C4-2B (cell line): ENCODE measurements at regions not wholly inside any gene's neighbourhood (a gene's known extent, or its start where the extent isn't known, plus 50 kb on each side); places are given as distances from the start of the nearest gene placed in this dataset.

Source experiments
- CTCF ChIP-seq: fragments of 450-650 bp; conservative IDR thresholded peaks from 2 replicates; pipeline ENCODE4 v1.5.1; 2017; ENCODE audit warnings: mild to moderate bottlenecking
- ZFX ChIP-seq: fragments of 450-650 bp; IDR thresholded peaks from 2 replicates; pipeline ENCODE4 v1.6.1; 2017

GRCh38 chr4:74612837-74613236 is 167.9 kb downstream of the AREG start:
- no peak for TF ChIP-seq CTCF
- no peak for TF ChIP-seq ZFX
